Neural progenitor cell (in vitro differentiated cells): ENCODE measurements at regions not wholly inside any gene's neighbourhood (a gene's known extent, or its start where the extent isn't known, plus 50 kb on each side); places are given as distances from the start of the nearest gene placed in this dataset.

Experiments used
- DNase-seq: peaks from one replicate; pipeline ENCODE4 v3.0.0-alpha.2; 2016; ENCODE audit warnings: low spot score
- H2AFZ ChIP-seq: fragments of 200-600 bp; sonication (generic); replicated peaks from 2 replicates; pipeline ENCODE4 v1.6.1; 2016; ENCODE audit warnings: antibody characterized with exemption
- H3F3A ChIP-seq: fragments of 200-600 bp; sonication (generic); 2 replicates; pipeline ENCODE4 v1.6.1; 2016; ENCODE audit warnings: antibody characterized with exemption, low read depth
- H3K27ac ChIP-seq: fragments of 200-600 bp; sonication (generic); 2 replicates; pipeline ENCODE4 v1.5.1; 2016; ENCODE audit warnings: mild to moderate bottlenecking
- H3K27me3 ChIP-seq: fragments of 200-600 bp; sonication (generic); 2 replicates; pipeline ENCODE4 v1.6.1; 2016; ENCODE audit warnings: mild to moderate bottlenecking, moderate library complexity
- H3K36me3 ChIP-seq: fragments of 200-600 bp; sonication (generic); 2 replicates; pipeline ENCODE4 v1.5.1; 2016
- H3K4me1 ChIP-seq: fragments of 200-600 bp; sonication (generic); 2 replicates; pipeline ENCODE4 v1.6.1; 2016; ENCODE audit warnings: mixed run types
- H3K4me2 ChIP-seq: fragments of 200-600 bp; sonication (generic); 2 replicates; pipeline ENCODE4 v1.6.1; 2016
- H3K4me3 ChIP-seq: fragments of 200-600 bp; sonication (generic); 2 replicates; pipeline ENCODE4 v1.5.1; 2016
- H3K79me2 ChIP-seq: fragments of 200-600 bp; sonication (generic); 2 replicates; pipeline ENCODE4 v1.6.1; 2016; ENCODE audit warnings: low read depth
- H3K9ac ChIP-seq: fragments of 200-600 bp; sonication (generic); 2 replicates; pipeline ENCODE4 v1.6.1; 2016
- H3K9me3 ChIP-seq: fragments of 200-600 bp; sonication (generic); 2 replicates; pipeline ENCODE4 v1.5.1; 2016; ENCODE audit warnings: low read depth
- H4K20me1 ChIP-seq: fragments of 200-600 bp; sonication (generic); 2 replicates; pipeline ENCODE4 v1.6.1; 2016; ENCODE audit warnings: low read depth
- H3K27ac Mint-ChIP-seq: 3 replicates; pipeline ENCODE4 v1.8.0; 2021; ENCODE audit warnings: mixed read lengths
- H3K27me3 Mint-ChIP-seq: 2 replicates; pipeline ENCODE4 v1.8.0; 2022; ENCODE audit warnings: low read depth, mild to moderate bottlenecking, inconsistent platforms, moderate library complexity, mixed read lengths; ENCODE audit not compliant: insufficient read depth
- H3K36me3 Mint-ChIP-seq: 3 replicates; pipeline ENCODE4 v1.8.0; 2021; ENCODE audit warnings: mixed read lengths
- H3K4me1 Mint-ChIP-seq: 3 replicates; pipeline ENCODE4 v1.8.0; 2021; ENCODE audit warnings: mixed read lengths
- H3K4me3 Mint-ChIP-seq: 3 replicates; pipeline ENCODE4 v1.8.0; 2021; ENCODE audit warnings: mild to moderate bottlenecking, moderate library complexity, mixed read lengths
- H3K9me3 Mint-ChIP-seq: 3 replicates; pipeline ENCODE4 v1.8.0; 2020; ENCODE audit warnings: mixed read lengths
- CTCF ChIP-seq: fragments of 200-600 bp; sonication (generic); IDR thresholded peaks from 2 replicates; pipeline ENCODE4 v1.5.1; 2017; ENCODE audit warnings: antibody characterized with exemption, mild to moderate bottlenecking
- EZH2 ChIP-seq: fragments of 200-600 bp; sonication (generic); IDR thresholded peaks from 2 replicates; pipeline ENCODE4 v1.6.1; 2017; ENCODE audit warnings: antibody characterized with exemption, mild to moderate bottlenecking, moderate library complexity
- EZH2phosphoT487 ChIP-seq: fragments of 200-600 bp; sonication (generic); IDR thresholded peaks from 2 replicates; pipeline ENCODE4 v1.6.1; 2017; ENCODE audit warnings: antibody characterized with exemption

DNA sequence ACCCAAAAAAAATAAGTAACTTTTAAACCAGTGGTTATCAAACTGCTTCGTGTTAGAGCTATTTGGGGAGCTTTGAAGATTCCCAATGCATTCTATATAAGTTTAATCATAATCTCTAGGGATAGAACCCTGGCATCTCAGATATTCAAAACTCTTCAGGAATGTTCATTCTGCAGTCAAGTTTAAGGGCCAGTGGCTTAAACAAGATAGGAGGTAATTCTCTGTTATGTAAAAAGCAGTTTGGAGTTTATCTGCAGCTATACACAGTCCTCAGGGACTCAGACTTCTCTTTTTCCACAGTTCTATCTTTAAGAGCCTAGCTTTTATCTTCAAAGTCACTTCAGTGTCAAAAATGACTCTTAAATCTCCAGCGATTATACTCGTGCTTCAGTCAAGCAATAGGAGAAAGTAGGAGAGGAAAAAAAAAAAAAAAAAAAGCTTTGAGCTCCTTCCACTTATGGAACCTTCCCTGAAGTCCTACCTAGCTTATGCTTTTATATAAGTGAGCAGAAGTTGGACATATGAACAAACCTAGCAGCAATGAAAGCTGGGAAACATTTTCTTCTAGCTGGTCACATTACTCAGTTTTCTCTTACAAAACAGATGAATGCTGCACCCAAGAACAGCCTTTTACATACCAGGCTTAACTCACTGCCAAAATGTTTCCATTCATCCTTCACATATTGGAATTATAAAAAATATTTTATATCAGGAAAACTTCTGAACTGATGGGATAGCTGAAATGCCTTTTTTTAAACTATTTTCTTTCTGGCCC, 302.8 kb downstream of the FSCB start:
- DNase-seq = no peak
- H3K4me3 ChIP-seq = no peak overlapping the region
- no peaks in the 10 kb centered on the region for H3K4me1 ChIP-seq
- TF ChIP-seq EZH2phosphoT487 (no peak), EZH2 (no peak), CTCF (no peak)
- no peaks in the 10 kb centered on the region for H3K27me3 ChIP-seq
- no peak overlapping the region for H3K4me2 ChIP-seq
- no peak overlapping the region for H2AFZ ChIP-seq
- H3K27me3 Mint-ChIP-seq = no peaks in the 10 kb centered on the region
- no peaks in the 10 kb centered on the region for H3K9me3 ChIP-seq
- no peaks in the 10 kb centered on the region for H4K20me1 ChIP-seq
- no peak overlapping the region for H3K27ac ChIP-seq
- H3K27ac Mint-ChIP-seq = no peak overlapping the region
- H3K9ac ChIP-seq = no peak overlapping the region
- no peaks in the 10 kb centered on the region for H3K9me3 Mint-ChIP-seq
- no peaks in the 10 kb centered on the region for H3K36me3 ChIP-seq
- no peaks in the 10 kb centered on the region for H3K4me1 Mint-ChIP-seq
- no peaks in the 10 kb centered on the region for H3K36me3 Mint-ChIP-seq
- no peaks in the 10 kb centered on the region for H3F3A ChIP-seq
- no peak overlapping the region for H3K4me3 Mint-ChIP-seq
- no peaks in the 10 kb centered on the region for H3K79me2 ChIP-seq

DNA sequence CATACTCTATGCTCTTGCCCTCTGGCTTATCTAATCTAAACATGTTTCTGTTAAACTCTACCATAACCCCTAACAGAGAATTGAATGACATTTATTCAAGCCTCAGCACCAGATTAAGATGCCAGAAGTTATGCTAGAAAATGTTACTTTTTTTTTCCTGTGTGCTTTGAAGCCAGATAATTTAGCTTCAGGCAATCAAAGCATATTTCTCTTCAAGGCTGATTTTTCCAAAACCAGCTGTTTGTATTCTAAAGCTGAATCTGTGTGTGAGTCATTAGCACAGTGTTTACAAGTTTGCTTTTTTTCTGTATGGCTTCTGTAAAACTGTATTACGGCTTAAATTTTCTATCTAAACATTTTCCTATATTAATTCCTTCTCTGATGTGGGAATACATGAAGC, 326.1 kb downstream of the FSCB start:
- peaks cover 1% of the 10 kb centered on the region for H3K27me3 Mint-ChIP-seq
- H3K4me1 Mint-ChIP-seq = no peaks in the 10 kb centered on the region
- H3F3A ChIP-seq = no peaks in the 10 kb centered on the region
- no peaks in the 10 kb centered on the region for H3K4me1 ChIP-seq
- TF ChIP-seq CTCF = no peak
- no peak for TF ChIP-seq EZH2phosphoT487
- TF ChIP-seq EZH2 = no peak
- no peak for DNase-seq
- H3K79me2 ChIP-seq = no peaks in the 10 kb centered on the region
- no peak overlapping the region for H3K9ac ChIP-seq
- no peak overlapping the region for H3K4me3 ChIP-seq
- H3K36me3 Mint-ChIP-seq = no peaks in the 10 kb centered on the region
- no peaks in the 10 kb centered on the region for H3K9me3 Mint-ChIP-seq
- H3K27ac Mint-ChIP-seq = no peak overlapping the region
- no peaks in the 10 kb centered on the region for H4K20me1 ChIP-seq
- H3K27ac ChIP-seq = no peak overlapping the region
- no peaks in the 10 kb centered on the region for H3K9me3 ChIP-seq
- H3K36me3 ChIP-seq = no peaks in the 10 kb centered on the region
- H2AFZ ChIP-seq = no peak overlapping the region
- no peak overlapping the region for H3K4me2 ChIP-seq
- H3K27me3 ChIP-seq = no peaks in the 10 kb centered on the region
- H3K4me3 Mint-ChIP-seq = no peak overlapping the region

- DNase-seq = no peak
- H3K4me2 ChIP-seq = no peak overlapping the region
- no peaks in the 10 kb centered on the region for H3K9me3 ChIP-seq
- Mint-ChIP-seq H3K36me3 (no peaks in the 10 kb centered on the region), H3K4me3 (no peak overlapping the region), H3K4me1 (no peaks in the 10 kb centered on the region), H3K27me3 (no peaks in the 10 kb centered on the region), H3K9me3 (peaks cover 2% of the 10 kb centered on the region), H3K27ac (no peak overlapping the region)
- no peaks in the 10 kb centered on the region for H3K27me3 ChIP-seq
- H3F3A ChIP-seq = no peaks in the 10 kb centered on the region
- no peak overlapping the region for H3K9ac ChIP-seq
- no peak overlapping the region for H2AFZ ChIP-seq
- H3K4me3 ChIP-seq = no peak overlapping the region
- no peaks in the 10 kb centered on the region for H4K20me1 ChIP-seq
- no peak for TF ChIP-seq EZH2phosphoT487
- TF ChIP-seq EZH2 = no peak
- no peak for TF ChIP-seq CTCF
- no peak overlapping the region for H3K27ac ChIP-seq
- H3K36me3 ChIP-seq = no peaks in the 10 kb centered on the region
- no peaks in the 10 kb centered on the region for H3K79me2 ChIP-seq
- H3K4me1 ChIP-seq = no peaks in the 10 kb centered on the region
These were observed 336.5 kb downstream of the FSCB start for GRCh38 chr14:44170556-44170955.
